ENCODE measurements at regions not wholly inside any gene's neighbourhood (a gene's known extent, or its start where the extent isn't known, plus 50 kb on each side); places are given as distances from the start of the nearest gene placed in this dataset.

DNA sequence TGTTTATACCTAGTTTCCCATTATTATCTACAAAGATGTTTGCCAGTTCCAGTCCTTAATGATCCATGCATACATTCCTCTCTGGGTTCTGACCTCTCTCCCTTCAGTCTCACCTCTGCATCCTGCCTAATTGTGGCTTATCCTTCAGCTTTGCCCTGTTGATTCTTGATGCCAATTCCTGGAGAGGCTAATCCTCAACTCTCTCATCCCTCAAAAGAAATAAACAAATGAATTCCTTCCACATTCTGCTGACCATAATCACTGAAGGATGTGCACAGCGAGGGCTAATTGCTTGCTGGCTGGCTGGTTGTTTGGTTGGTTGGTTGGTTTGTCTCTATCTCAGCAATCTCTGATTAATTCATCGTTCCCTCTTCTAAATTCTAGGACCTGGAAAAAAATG is 113.8 kb downstream of the IRS2 start:
- no peaks in the 10 kb centered on the region for H3K9me3 ChIP-seq (ENCODE audit: control insufficient read depth, low read depth, low read length)
- H3K79me1 ChIP-seq (ENCODE audit: insufficient read depth, low read depth, low read length, poor library complexity, severe bottlenecking) = no peaks in the 10 kb centered on the region
- no peak overlapping the region for H3K23ac ChIP-seq (ENCODE audit: insufficient read length, low read depth, low read length)
- no peak for TF ChIP-seq CTCF (conservative IDR thresholded peaks at IDR 0.05)
- no peak overlapping the region for H3K27ac ChIP-seq (ENCODE audit: insufficient read length, low read depth, low read length)
- H4K5ac ChIP-seq (ENCODE audit: insufficient read length, low read depth, low read length) = no peak overlapping the region
- DNase-seq = no peak
- no peaks in the 10 kb centered on the region for H3K79me2 ChIP-seq (ENCODE audit: insufficient read depth, low read length)
- no peak overlapping the region for H3K9ac ChIP-seq (ENCODE audit: extremely low read depth, insufficient read length, low read length)
- Mint-ChIP-seq H3K9me3 (no peaks in the 10 kb centered on the region), H3K27ac (no peak overlapping the region), H3K4me1 (peaks cover 9 to 16% of the 10 kb centered on the region in 2 experiments), H3K36me3 (ENCODE audit: insufficient read depth in 1 of 3, low read depth in 3 of 3) (no peaks in the 10 kb centered on the region), H3K4me3 (no peak overlapping the region), H3K27me3 (ENCODE audit: low read depth) (no peaks in the 10 kb centered on the region; the same call in 1 of the 2 replicates)
- no peak overlapping the region for H2BK12ac ChIP-seq (ENCODE audit: insufficient read length, low read depth, low read length)
- H4K91ac ChIP-seq (ENCODE audit: insufficient read length, low read depth, low read length) = no peak overlapping the region
- H3K4me2 ChIP-seq (ENCODE audit: insufficient read depth, insufficient read length, low read length) = no peak overlapping the region
- no peak overlapping the region for H2AK5ac ChIP-seq (ENCODE audit: insufficient read length, low read length)
- H3K56ac ChIP-seq (ENCODE audit: insufficient read length, low read depth, low read length) = no peak overlapping the region
- no peak overlapping the region for H2BK120ac ChIP-seq (ENCODE audit: low read depth, low read length, poor library complexity, severe bottlenecking)
- no peak overlapping the region for H2BK20ac ChIP-seq (ENCODE audit: low read depth, low read length, poor library complexity, severe bottlenecking)
- no peaks in the 10 kb centered on the region for H4K20me1 ChIP-seq (ENCODE audit: control insufficient read depth, insufficient read depth, insufficient read length)
- no CpG with 5 or more reads among the region's 2 CpGs for WGBS (ENCODE audit: extremely low coverage, insufficient read length, low lambda C conversion rate)
- H2BK5ac ChIP-seq (ENCODE audit: insufficient read length, low read length) = no peak overlapping the region
- no peak overlapping the region for H3K18ac ChIP-seq (ENCODE audit: insufficient read length, low read depth, low read length)
- no peaks in the 10 kb centered on the region for H3K27me3 ChIP-seq (ENCODE audit: insufficient read depth, low read length)
- H3T11ph ChIP-seq (ENCODE audit: low read length) = no peak overlapping the region
- no peaks in the 10 kb centered on the region for H3K23me2 ChIP-seq (ENCODE audit: insufficient read length, low read depth, low read length, poor library complexity, severe bottlenecking)
- H2BK15ac ChIP-seq (ENCODE audit: low read depth, low read length) = no peak overlapping the region
- no peak overlapping the region for H4K8ac ChIP-seq (replicated peaks; ENCODE audit: insufficient read length, low read depth, low read length)
- H3K14ac ChIP-seq (ENCODE audit: insufficient read depth, low read length) = no peak overlapping the region
- no peak overlapping the region for H3K4ac ChIP-seq (ENCODE audit: low read depth, low read length)
- H2AFZ ChIP-seq (ENCODE audit: low read length) = no peak overlapping the region
- H3K4me1 ChIP-seq (ENCODE audit: insufficient read depth, low read length) = no peaks in the 10 kb centered on the region

Data from H9 (cell line).